OCI-LY3 (cell line): ENCODE measurements at regions not wholly inside any gene's neighbourhood (a gene's known extent, or its start where the extent isn't known, plus 50 kb on each side); places are given as distances from the start of the nearest gene placed in this dataset.

Experiments
- H2AFZ ChIP-seq: fragments of 200-600, 300-600 bp; shearing (Covaris generic); 2 replicates; pipeline ENCODE4 v1.6.0; 2014; ENCODE audit warnings: antibody characterized with exemption, low read depth, low read length
- H3K27ac ChIP-seq: fragments of 200-600, 300-600 bp; sonication (generic); 2 replicates; pipeline ENCODE4 v1.5.1; 2014; ENCODE audit warnings: mild to moderate bottlenecking, low read length, moderate library complexity, mixed read lengths
- H3K27me3 ChIP-seq: fragments of 200-600, 300-600 bp; sonication (generic); 2 replicates; pipeline ENCODE4 v1.6.1; 2014; ENCODE audit warnings: low read depth, low read length, mixed read lengths
- H3K36me3 ChIP-seq: fragments of 200-600, 300-600 bp; sonication (generic); replicated peaks from 2 replicates; pipeline ENCODE3; 2014; ENCODE audit warnings: low read depth, low read length, mixed read lengths
- H3K4me1 ChIP-seq: fragments of 300-600, 200-600 bp; sonication (generic); 2 replicates; pipeline ENCODE4 v1.6.1; 2014; ENCODE audit warnings: low read length, mixed read lengths
- H3K4me2 ChIP-seq: fragments of 200-600, 300-600 bp; sonication (generic); 2 replicates; pipeline ENCODE4 v1.6.1; 2014; ENCODE audit warnings: low read length, mixed read lengths
- H3K4me3 ChIP-seq: fragments of 300-600, 200-600 bp; sonication (generic); 2 replicates; pipeline ENCODE4 v1.5.1; 2014; ENCODE audit warnings: antibody characterized with exemption, mild to moderate bottlenecking, low read length, moderate library complexity
- H3K79me2 ChIP-seq: fragments of 300-600, 200-600 bp; shearing (Covaris generic); 2 replicates; pipeline ENCODE4 v1.6.1; 2014; ENCODE audit warnings: mild to moderate bottlenecking, low read length, mixed read lengths
- H3K9ac ChIP-seq: fragments of 300-600, 200-600 bp; shearing (Covaris generic); 2 replicates; pipeline ENCODE4 v1.6.0; 2014; ENCODE audit warnings: mild to moderate bottlenecking, low read length, moderate library complexity
- H3K9me3 ChIP-seq: fragments of 200-600, 300-600 bp; shearing (Covaris generic); 2 replicates; pipeline ENCODE4 v1.6.1; 2014; ENCODE audit warnings: low read length, mixed read lengths; ENCODE audit not compliant: insufficient read depth
- H4K20me1 ChIP-seq: fragments of 200-600, 300-600 bp; sonication (generic); 2 replicates; pipeline ENCODE4 v1.6.1; 2016; ENCODE audit warnings: low read length, mixed read lengths; ENCODE audit not compliant: insufficient read depth
- EZH2phosphoT487 ChIP-seq: fragments of 200-600 bp; shearing (Covaris generic); IDR thresholded peaks from 2 replicates; pipeline ENCODE4 v1.6.1; 2018; ENCODE audit warnings: antibody characterized with exemption, mixed run types, low read depth
- TF ChIP-seq, protein P1 (sequence below): fragments of 200-600, 300-600 bp; sonication (generic); IDR thresholded peaks from 2 replicates; pipeline ENCODE4 v1.5.1; 2014; ENCODE audit warnings: antibody characterized with exemption, low read length, low read depth

GRCh38 chr5:167286891-167287290 lies 1004.6 kb upstream of the WWC1 start:
- Histone ChIP-seq H3K9ac (no peak overlapping the region), H3K4me2 (no peak overlapping the region), H4K20me1 (no peaks in the 10 kb centered on the region), H3K4me1 (no peaks in the 10 kb centered on the region), H3K27me3 (no peaks in the 10 kb centered on the region), H3K4me3 (no peak overlapping the region), H3K27ac (no peak overlapping the region), H3K9me3 (no peaks in the 10 kb centered on the region), H3K36me3 (no peaks in the 10 kb centered on the region), H3K79me2 (no peaks in the 10 kb centered on the region), H2AFZ (no peak overlapping the region)
- TF ChIP-seq EZH2phosphoT487 = no peak
- TF ChIP-seq, protein P1, sequence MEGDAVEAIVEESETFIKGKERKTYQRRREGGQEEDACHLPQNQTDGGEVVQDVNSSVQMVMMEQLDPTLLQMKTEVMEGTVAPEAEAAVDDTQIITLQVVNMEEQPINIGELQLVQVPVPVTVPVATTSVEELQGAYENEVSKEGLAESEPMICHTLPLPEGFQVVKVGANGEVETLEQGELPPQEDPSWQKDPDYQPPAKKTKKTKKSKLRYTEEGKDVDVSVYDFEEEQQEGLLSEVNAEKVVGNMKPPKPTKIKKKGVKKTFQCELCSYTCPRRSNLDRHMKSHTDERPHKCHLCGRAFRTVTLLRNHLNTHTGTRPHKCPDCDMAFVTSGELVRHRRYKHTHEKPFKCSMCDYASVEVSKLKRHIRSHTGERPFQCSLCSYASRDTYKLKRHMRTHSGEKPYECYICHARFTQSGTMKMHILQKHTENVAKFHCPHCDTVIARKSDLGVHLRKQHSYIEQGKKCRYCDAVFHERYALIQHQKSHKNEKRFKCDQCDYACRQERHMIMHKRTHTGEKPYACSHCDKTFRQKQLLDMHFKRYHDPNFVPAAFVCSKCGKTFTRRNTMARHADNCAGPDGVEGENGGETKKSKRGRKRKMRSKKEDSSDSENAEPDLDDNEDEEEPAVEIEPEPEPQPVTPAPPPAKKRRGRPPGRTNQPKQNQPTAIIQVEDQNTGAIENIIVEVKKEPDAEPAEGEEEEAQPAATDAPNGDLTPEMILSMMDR = no peak

- H3K9me3 ChIP-seq = no peaks in the 10 kb centered on the region
- TF ChIP-seq EZH2phosphoT487 = no peak
- TF ChIP-seq, protein P1 = no peak
Measured at GRCh38 chr5:167290478-167290877, 1001.0 kb upstream of the WWC1 start.

GRCh38 chr5:167294882-167295680 lies 996.4 kb upstream of the WWC1 start:
- H3K4me3 ChIP-seq = no peak overlapping the region
- no peak overlapping the region for H3K4me2 ChIP-seq
- no peaks in the 10 kb centered on the region for H3K9me3 ChIP-seq
- no peak overlapping the region for H3K9ac ChIP-seq
- H3K4me1 ChIP-seq = no peaks in the 10 kb centered on the region
- H3K36me3 ChIP-seq = no peaks in the 10 kb centered on the region
- H2AFZ ChIP-seq = no peak overlapping the region
- no peak for TF ChIP-seq EZH2phosphoT487
- TF ChIP-seq, protein P1 = no peak
- H3K27ac ChIP-seq = no peak overlapping the region
- no peaks in the 10 kb centered on the region for H4K20me1 ChIP-seq
- H3K79me2 ChIP-seq = no peaks in the 10 kb centered on the region
- H3K27me3 ChIP-seq = no peaks in the 10 kb centered on the region

More at GRCh38 chr5:167290478-167290877, 1001.0 kb upstream of the WWC1 start:
- Histone ChIP-seq H3K9ac (no peak overlapping the region), H3K79me2 (no peaks in the 10 kb centered on the region), H2AFZ (no peak overlapping the region), H3K27me3 (no peaks in the 10 kb centered on the region), H3K36me3 (no peaks in the 10 kb centered on the region), H3K4me3 (no peak overlapping the region), H3K4me1 (no peaks in the 10 kb centered on the region), H3K27ac (no peak overlapping the region), H4K20me1 (no peaks in the 10 kb centered on the region), H3K4me2 (no peak overlapping the region)

DNA sequence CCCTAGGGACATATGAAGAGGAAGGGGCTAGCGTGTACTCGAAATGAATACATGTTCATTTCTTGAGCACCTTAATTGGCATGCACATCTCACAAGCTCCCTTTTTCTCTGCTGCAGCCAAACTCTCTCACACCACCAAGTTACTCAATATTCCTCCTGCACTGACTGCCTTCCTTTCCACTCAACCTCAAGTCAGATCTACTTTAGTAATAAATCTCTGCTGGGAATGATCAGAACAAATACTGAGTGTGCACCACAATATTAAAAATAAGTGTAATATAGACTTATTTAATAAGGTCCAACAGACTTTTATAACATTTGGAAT lies 995.8 kb upstream of the WWC1 start:
- Histone ChIP-seq H3K4me3 (no peak overlapping the region), H3K9me3 (no peaks in the 10 kb centered on the region), H3K79me2 (no peaks in the 10 kb centered on the region), H4K20me1 (no peaks in the 10 kb centered on the region), H3K9ac (no peak overlapping the region), H3K27me3 (no peaks in the 10 kb centered on the region), H3K4me1 (no peaks in the 10 kb centered on the region), H3K36me3 (no peaks in the 10 kb centered on the region), H3K4me2 (no peak overlapping the region), H2AFZ (no peak overlapping the region), H3K27ac (no peak overlapping the region)
- TF ChIP-seq, protein P1 = no peak
- TF ChIP-seq EZH2phosphoT487 = no peak
